HepG2 (cell line): ENCODE measurements at regions not wholly inside any gene's neighbourhood (a gene's known extent, or its start where the extent isn't known, plus 50 kb on each side); places are given as distances from the start of the nearest gene placed in this dataset.

Experiments used
- ATAC-seq: fragments of 200-7000 bp; cut with Tn5 transposase; 3 replicates; pipeline ENCODE4 v1.9.1; 2020; ENCODE audit warnings: mild to moderate bottlenecking, moderate library complexity
- BruUV-seq: library from RNA; stranded (reverse); fragments of 400-500 nt; replicated peaks from 2 replicates; lab custom pipeline; 2021; lab: Mats Ljungman, UMichigan
- CTCF ChIA-PET: fragments of 300-600 bp; formaldehyde crosslinking; extraction: SDS; loops from one replicate; lab custom pipeline; 2021; ENCODE audit warnings: low total read pairs, inconsistent platforms, low intra/inter-chr PET ratio; lab: Yijun Ruan, JAX
- POLR2A ChIA-PET: fragments of 350-600 bp; sonication (Branson Sonifier 250); formaldehyde crosslinking; loops from one replicate; lab custom pipeline; 2020; ENCODE audit warnings: antibody characterized with exemption, inconsistent platforms; lab: Yijun Ruan, JAX
- DNase-seq: peaks from one replicate; pipeline ENCODE4 v3.0.0-alpha.2; 2015; ENCODE audit warnings: low spot score
- FAIRE-seq: peaks from 3 replicates; lab custom pipeline; 2011; peaks lifted over from hg19 to GRCh38; lab: Jason Lieb, UNC
- H2AFZ ChIP-seq: one replicate; pipeline ENCODE4 v1.6.1; 2011; ENCODE audit warnings: low read length, inconsistent platforms
- H3K27ac ChIP-seq: fragments of 300-600 bp; 3 replicates; pipeline ENCODE4 v1.8.0; 2011; ENCODE audit warnings: mixed run types, mild to moderate bottlenecking, mixed read lengths, low read length, inconsistent platforms; ENCODE audit not compliant: insufficient read depth; ENCODE audit errors: extremely low read length
- H3K27me3 ChIP-seq, 2 experiments: fragments of 200-600 bp in 1 of 2; 2 replicates in 1 of 2; 3 replicates in 1 of 2; pipeline versions ENCODE4 v1.6.0 to v1.8.0; 2011; ENCODE audit warnings: low read length in 2 of 2, mild to moderate bottlenecking in 2 of 2, moderate library complexity in 2 of 2, inconsistent platforms in 1 of 2; ENCODE audit not compliant: insufficient read depth in 2 of 2, control insufficient read depth in 1 of 2
- H3K36me3 ChIP-seq, 2 experiments: fragments of 200-600 bp in 1 of 2; replicated peaks in 1 of 2; 2 replicates in 1 of 2; 3 replicates in 1 of 2; pipeline versions ENCODE4 v1.5.1 to v1.8.0; 2011; ENCODE audit warnings: low read length in 2 of 2, inconsistent platforms in 1 of 2; ENCODE audit not compliant: insufficient read depth in 2 of 2, control insufficient read depth in 1 of 2
- H3K4me1 ChIP-seq: 2 replicates; pipeline ENCODE4 v1.5.1; 2012; ENCODE audit warnings: low read length, inconsistent platforms; ENCODE audit not compliant: insufficient read depth
- H3K4me2 ChIP-seq: 2 replicates; pipeline ENCODE4 v1.6.0; 2011; ENCODE audit warnings: low read depth, low read length, inconsistent platforms
- H3K4me3 ChIP-seq, 3 experiments: fragments of 200-600 bp in 1 of 3; sonication (generic), shearing (Covaris generic) in 1 of 3; replicated peaks in 1 of 3; 2 replicates each; pipeline ENCODE4 v1.5.1; 2011 to 2016; ENCODE audit warnings: low read length in 3 of 3, inconsistent platforms in 2 of 3, low read depth in 2 of 3, mild to moderate bottlenecking in 2 of 3, control low read depth in 1 of 3, mixed read lengths in 1 of 3; ENCODE audit not compliant: insufficient read depth in 1 of 3
- H3K79me2 ChIP-seq: one replicate; pipeline ENCODE4 v1.6.1; 2011; ENCODE audit warnings: low read length, inconsistent platforms; ENCODE audit not compliant: insufficient read depth
- H3K9ac ChIP-seq: 2 replicates; pipeline ENCODE4 v1.6.0; 2011; ENCODE audit warnings: mild to moderate bottlenecking, low read depth, low read length, inconsistent platforms; ENCODE audit not compliant: insufficient read depth
- H3K9me3 ChIP-seq: 2 replicates; pipeline ENCODE4 v1.5.1; 2012; ENCODE audit warnings: mild to moderate bottlenecking, low read length
- H4K20me1 ChIP-seq: 2 replicates; pipeline ENCODE4 v1.6.0; 2011; ENCODE audit warnings: inconsistent platforms, mild to moderate bottlenecking, low read length, moderate library complexity; ENCODE audit not compliant: insufficient read depth
- AGO1 ChIP-seq: fragments of 200-400 bp; formaldehyde crosslinking; IDR thresholded peaks from 2 replicates; pipeline ENCODE4 v1.6.1; 2017; ENCODE audit warnings: mild to moderate bottlenecking, low read depth, low read length, moderate library complexity; ENCODE audit not compliant: poor library complexity, severe bottlenecking
- ARID2 ChIP-seq: sonication (generic); formaldehyde crosslinking; IDR thresholded peaks from 2 replicates; pipeline ENCODE4 v1.8.1; 2022; ENCODE audit warnings: mild to moderate bottlenecking, missing genetic modification reagents, borderline replicate concordance
- CCDC6 ChIP-seq: sonication (generic); formaldehyde crosslinking; IDR thresholded peaks from 2 replicates; pipeline ENCODE4 v1.8.1; 2022; ENCODE audit warnings: mild to moderate bottlenecking, missing genetic modification reagents, moderate library complexity
- KLF12 ChIP-seq: sonication (generic); formaldehyde crosslinking; IDR thresholded peaks from 2 replicates; pipeline ENCODE4 v1.4.0; 2020; ENCODE audit warnings: missing genetic modification reagents, borderline replicate concordance
- KLF9 ChIP-seq: IDR thresholded peaks from 2 replicates; pipeline ENCODE4 v1.6.1; 2016; ENCODE audit warnings: low read depth
- MAF1 ChIP-seq: sonication (generic); formaldehyde crosslinking; IDR thresholded peaks from 2 replicates; pipeline ENCODE4 v1.5.0; 2020; ENCODE audit warnings: missing genetic modification reagents, borderline replicate concordance
- PLRG1 ChIP-seq: fragments of 450-650 bp; conservative IDR thresholded peaks from 2 replicates; pipeline ENCODE4 v1.6.1; 2016
- SMYD3 ChIP-seq: sonication (generic); formaldehyde crosslinking; IDR thresholded peaks from 2 replicates; pipeline ENCODE4 v1.8.1; 2023; ENCODE audit warnings: mild to moderate bottlenecking, missing genetic modification reagents
- SP140L ChIP-seq: sonication (generic); formaldehyde crosslinking; IDR thresholded peaks from 2 replicates; pipeline ENCODE4 v1.4.0; 2020; ENCODE audit warnings: missing genetic modification reagents, borderline replicate concordance
- TFDP2 ChIP-seq: sonication (generic); formaldehyde crosslinking; IDR thresholded peaks from 2 replicates; pipeline ENCODE4 v1.4.0; 2020; ENCODE audit warnings: missing genetic modification reagents
- THRA ChIP-seq: sonication (generic); formaldehyde crosslinking; IDR thresholded peaks from 2 replicates; pipeline ENCODE4 v1.4.0; 2020; ENCODE audit warnings: missing genetic modification reagents, borderline replicate concordance
- ZNF446 ChIP-seq: sonication (generic); formaldehyde crosslinking; IDR thresholded peaks from 2 replicates; pipeline ENCODE4 v1.5.0; 2020; ENCODE audit warnings: mild to moderate bottlenecking, missing genetic modification reagents
- ZNF597 ChIP-seq: sonication (generic); formaldehyde crosslinking; IDR thresholded peaks from 2 replicates; pipeline ENCODE4 v1.5.0; 2020; ENCODE audit warnings: missing genetic modification reagents
- ZNF800 ChIP-seq: sonication (generic); formaldehyde crosslinking; IDR thresholded peaks from 2 replicates; pipeline ENCODE4 v1.4.0; 2020; ENCODE audit warnings: missing genetic modification reagents
- WGBS: methylation state at CpG from one replicate; pipeline ENCODE4 v1.1.6; 2017; ENCODE audit warnings: low lambda C conversion rate; 5-methylcytosine and 5-hydroxymethylcytosine counted together
- in situ Hi-C: cut with HindIII; loops from 2 replicates; pipeline ENCODE4 v1.10.0; 2017; ENCODE audit warnings: low pct_unique_long_range_greater_than_20kb; ENCODE audit not compliant: extremely low pct_ligation_motif_present
- intact Hi-C: fragments of 100-400 bp; cut with micrococcal nuclease; formaldehyde crosslinking; loops from one replicate; pipeline ENCODE4 v1.10.0; 2022; ENCODE audit not compliant: unreplicated experiment

- no peaks in the 10 kb centered on the region for H3K9me3 ChIP-seq
- H3K4me1 ChIP-seq, result no peaks in the 10 kb centered on the region
- H3K36me3 ChIP-seq, result peaks cover 2 to 3% of the 10 kb centered on the region in 2 experiments; a peak in 1 of 5 replicates
- no TSS peak for BruUV-seq
- H3K9ac ChIP-seq, result no peak overlapping the region
- intact Hi-C loops, result no loop called here
- no peaks in the 10 kb centered on the region for H4K20me1 ChIP-seq
- H2AFZ ChIP-seq, result no peak overlapping the region
- POLR2A ChIA-PET, result no interaction called here
- DNase-seq (no peak), FAIRE-seq (no peak), ATAC-seq (no peak)
- no peak overlapping the region for H3K27ac ChIP-seq
- H3K79me2 ChIP-seq, result peaks cover 2% of the 10 kb centered on the region
- H3K4me2 ChIP-seq, result no peak overlapping the region
- H3K27me3 ChIP-seq, result no peaks in the 10 kb centered on the region
- in situ Hi-C loops, result no loop called here
- no peak for TF ChIP-seq ZNF800 (CRISPR knock-in tag)
- no peak overlapping the region for H3K4me3 ChIP-seq
- 97% methylated on average over 5 of the region's 5 CpGs for WGBS
- CTCF ChIA-PET, result no interaction called here
Observed at GRCh38 chr13:50444726-50445125, 398.8 kb downstream of the DLEU7 start.

- ATAC-seq (no peak), DNase-seq (no peak), FAIRE-seq (no peak)
- intact Hi-C loops, result no loop called here
- no TSS peak for BruUV-seq
- Histone ChIP-seq H3K4me3 (no peak overlapping the region), H3K27ac (no peak overlapping the region), H3K9me3 (no peaks in the 10 kb centered on the region), H3K9ac (no peak overlapping the region), H3K4me2 (no peak overlapping the region), H3K79me2 (no peaks in the 10 kb centered on the region), H3K27me3 (no peaks in the 10 kb centered on the region), H3K36me3 (peaks cover 2 to 3% of the 10 kb centered on the region in 2 experiments; a peak in 2 of 5 replicates), H4K20me1 (no peaks in the 10 kb centered on the region), H3K4me1 (no peaks in the 10 kb centered on the region), H2AFZ (no peak overlapping the region)
- ChIA-PET POLR2A (no interaction called here), CTCF (interaction anchor here (0.6 kb wide), 1 partner anchor 189 kb away, joined by 5 read pairs; no protein-coding TSS in a partner anchor)
- in situ Hi-C loops, result no loop called here
- WGBS, result 96% methylated on average over 1 of the region's 1 CpG
- TF ChIP-seq MAF1 (CRISPR knock-in tag) (no peak), PLRG1 (no peak), KLF9 (CRISPR knock-in tag) (no peak), KLF12 (no peak), ZNF446 (no peak), CCDC6 (CRISPR knock-in tag) (no peak), AGO1 (no peak), THRA (no peak), ARID2 (no peak), TFDP2 (no peak), ZNF597 (no peak), SMYD3 (no peak), SP140L (CRISPR knock-in tag) (no peak)
Observed at GRCh38 chr13:50446611-50447010, 396.9 kb downstream of the DLEU7 start.
